ENCODE measurements at regions not wholly inside any gene's neighbourhood (a gene's known extent, or its start where the extent isn't known, plus 50 kb on each side); places are given as distances from the start of the nearest gene placed in this dataset.
A peak's percentile ranks its signal among the peaks of the same experiment; 100 is the strongest.

GRCh38 chr2:76599732-76600368 lies 889.1 kb upstream of the GCFC2 start:
- TF ChIP-seq CTCF (IDR thresholded peaks at IDR 0.05; ENCODE audit: insufficient read depth, low read length, poor library complexity, severe bottlenecking) (peak; percentile 93), EZH2phosphoT487 (conservative IDR thresholded peaks at IDR 0.05; ENCODE audit: low read length) (no peak)
